ENCODE measurements at regions not wholly inside any gene's neighbourhood (a gene's known extent, or its start where the extent isn't known, plus 50 kb on each side); places are given as distances from the start of the nearest gene placed in this dataset.

GRCh38 chr6:152874846-152875568 is 107.8 kb downstream of the FBXO5 start:
- H3K9ac ChIP-seq (ENCODE audit: low read length) = no peak overlapping the region
- no peaks in the 10 kb centered on the region for H3K9me3 ChIP-seq (ENCODE audit: insufficient read depth, low read depth, low read length)
- no peaks in the 10 kb centered on the region for H3K36me3 ChIP-seq (ENCODE audit: insufficient read depth, low read length)

GRCh38 chr6:152879681-152880080 is 103.2 kb downstream of the FBXO5 start:
- Histone ChIP-seq H3K27ac (ENCODE audit: low read depth, low read length) (no peak overlapping the region), H2AFZ (ENCODE audit: low read depth, low read length) (no peak overlapping the region), H3K4me2 (ENCODE audit: low read length) (no peak overlapping the region), H4K20me1 (ENCODE audit: insufficient read depth, low read length) (no peaks in the 10 kb centered on the region), H3K4me1 (ENCODE audit: insufficient read depth, low read length) (no peaks in the 10 kb centered on the region), H3K4me3 (ENCODE audit: insufficient read depth, low read depth, low read length) (no peak overlapping the region), H3K9ac (ENCODE audit: low read length) (no peak overlapping the region), H3K27me3 (ENCODE audit: insufficient read depth, low read length) (no peaks in the 10 kb centered on the region), H3K79me2 (ENCODE audit: insufficient read depth, low read length) (no peaks in the 10 kb centered on the region), H3K9me3 (ENCODE audit: insufficient read depth, low read depth, low read length) (no peaks in the 10 kb centered on the region), H3K36me3 (ENCODE audit: insufficient read depth, low read length) (no peaks in the 10 kb centered on the region)
- no peaks in the 10 kb centered on the region for H3K36me3 Mint-ChIP-seq (ENCODE audit: low read depth, unreplicated experiment)
- no peak overlapping the region for H3K27ac Mint-ChIP-seq (ENCODE audit: unreplicated experiment)
- DNase-seq (ENCODE audit: low read depth) (no peak), FAIRE-seq (no peak)
- H3K4me1 Mint-ChIP-seq (ENCODE audit: low read depth, unreplicated experiment) = no peaks in the 10 kb centered on the region
- H3K9me3 Mint-ChIP-seq (ENCODE audit: unreplicated experiment) = peaks cover 12% of the 10 kb centered on the region
- no peaks in the 10 kb centered on the region for H3K27me3 Mint-ChIP-seq (ENCODE audit: low read depth, unreplicated experiment)
- no peak overlapping the region for H3K4me3 Mint-ChIP-seq (ENCODE audit: unreplicated experiment)
- TF ChIP-seq EZH2 (IDR thresholded peaks at IDR 0.05; ENCODE audit: insufficient read depth, low read length) (no peak), CTCF (IDR thresholded peaks at IDR 0.05; ENCODE audit: insufficient read depth, low read depth, low read length) (no peak)

More at GRCh38 chr6:152874846-152875568, 107.8 kb downstream of the FBXO5 start:
- no peaks in the 10 kb centered on the region for H3K27me3 Mint-ChIP-seq (ENCODE audit: low read depth, unreplicated experiment)
- H3K9me3 Mint-ChIP-seq (ENCODE audit: unreplicated experiment) = peaks cover 5% of the 10 kb centered on the region
- H3K4me1 Mint-ChIP-seq (ENCODE audit: low read depth, unreplicated experiment) = no peaks in the 10 kb centered on the region
- Histone ChIP-seq H3K79me2 (ENCODE audit: insufficient read depth, low read length) (no peaks in the 10 kb centered on the region), H3K4me1 (ENCODE audit: insufficient read depth, low read length) (no peaks in the 10 kb centered on the region), H4K20me1 (ENCODE audit: insufficient read depth, low read length) (no peaks in the 10 kb centered on the region), H3K27me3 (ENCODE audit: insufficient read depth, low read length) (no peaks in the 10 kb centered on the region), H3K4me3 (ENCODE audit: insufficient read depth, low read depth, low read length) (no peak overlapping the region), H3K4me2 (ENCODE audit: low read length) (no peak overlapping the region), H3K27ac (ENCODE audit: low read depth, low read length) (no peak overlapping the region), H2AFZ (ENCODE audit: low read depth, low read length) (no peak overlapping the region)
- DNase-seq (ENCODE audit: low read depth) = no peak
- no peak overlapping the region for H3K27ac Mint-ChIP-seq (ENCODE audit: unreplicated experiment)
- no peak overlapping the region for H3K4me3 Mint-ChIP-seq (ENCODE audit: unreplicated experiment)
- no peaks in the 10 kb centered on the region for H3K36me3 Mint-ChIP-seq (ENCODE audit: low read depth, unreplicated experiment)
- no peak for FAIRE-seq
- TF ChIP-seq EZH2 (IDR thresholded peaks at IDR 0.05; ENCODE audit: insufficient read depth, low read length) = no peak
- TF ChIP-seq CTCF (IDR thresholded peaks at IDR 0.05; ENCODE audit: insufficient read depth, low read depth, low read length) = no peak

GRCh38 chr6:152893187-152893586 is 89.7 kb downstream of the FBXO5 start:
- H4K20me1 ChIP-seq (ENCODE audit: insufficient read depth, low read length) = no peaks in the 10 kb centered on the region
- no peak overlapping the region for H3K27ac ChIP-seq (ENCODE audit: low read depth, low read length)
- Mint-ChIP-seq H3K27me3 (ENCODE audit: low read depth, unreplicated experiment) (no peaks in the 10 kb centered on the region), H3K4me1 (ENCODE audit: low read depth, unreplicated experiment) (no peaks in the 10 kb centered on the region), H3K27ac (ENCODE audit: unreplicated experiment) (no peak overlapping the region), H3K4me3 (ENCODE audit: unreplicated experiment) (no peak overlapping the region), H3K36me3 (ENCODE audit: low read depth, unreplicated experiment) (no peaks in the 10 kb centered on the region), H3K9me3 (ENCODE audit: unreplicated experiment) (no peaks in the 10 kb centered on the region)
- DNase-seq (ENCODE audit: low read depth) = no peak
- H3K9ac ChIP-seq (ENCODE audit: low read length) = no peak overlapping the region
- no peak overlapping the region for H2AFZ ChIP-seq (ENCODE audit: low read depth, low read length)
- no peaks in the 10 kb centered on the region for H3K79me2 ChIP-seq (ENCODE audit: insufficient read depth, low read length)
- TF ChIP-seq EZH2 (IDR thresholded peaks at IDR 0.05; ENCODE audit: insufficient read depth, low read length) (no peak), CTCF (IDR thresholded peaks at IDR 0.05; ENCODE audit: insufficient read depth, low read depth, low read length) (no peak)
- no peak for FAIRE-seq
- H3K4me3 ChIP-seq (ENCODE audit: insufficient read depth, low read depth, low read length) = no peak overlapping the region
- H3K36me3 ChIP-seq (ENCODE audit: insufficient read depth, low read length) = no peaks in the 10 kb centered on the region
- peaks cover 2% of the 10 kb centered on the region for H3K27me3 ChIP-seq (ENCODE audit: insufficient read depth, low read length)
- H3K4me1 ChIP-seq (ENCODE audit: insufficient read depth, low read length) = no peaks in the 10 kb centered on the region
- H3K9me3 ChIP-seq (ENCODE audit: insufficient read depth, low read depth, low read length) = no peaks in the 10 kb centered on the region
- no peak overlapping the region for H3K4me2 ChIP-seq (ENCODE audit: low read length)
